Esophagus muscularis mucosa (tissue), 4 donors: ENCODE measurements at regions not wholly inside any gene's neighbourhood (a gene's known extent, or its start where the extent isn't known, plus 50 kb on each side); places are given as distances from the start of the nearest gene placed in this dataset.

Experiments
- DNase-seq: peaks from one replicate; pipeline ENCODE4 v3.0.0-alpha.2; 2017; ENCODE audit errors: extremely low spot score
- H3K27ac ChIP-seq, 4 donors: fragments of 200-600 bp; sonication (generic); replicated peaks in 1 of 4; 1 replicate in 3 of 4; 2 replicates in 1 of 4; pipeline ENCODE4 v1.5.1; 2016 to 2019; ENCODE audit warnings: mild to moderate bottlenecking in 1 of 4
- H3K27me3 ChIP-seq, 4 donors: fragments of 200-600 bp; sonication (generic); one replicate each; pipeline versions ENCODE4 v1.5.1 to v1.6.0; 2016 to 2019
- H3K36me3 ChIP-seq, 4 donors: fragments of 200-600 bp; sonication (generic); one replicate each; pipeline ENCODE4 v1.5.1; 2016 to 2019
- H3K4me1 ChIP-seq, 4 donors: fragments of 200-600 bp; sonication (generic); one replicate each; pipeline ENCODE4 v1.5.1; 2016 to 2019
- H3K4me3 ChIP-seq, 4 donors: fragments of 200-600 bp; sonication (generic); 1 replicate in 2 of 4; 2 replicates in 2 of 4; pipeline ENCODE4 v1.5.1; 2016 to 2019; ENCODE audit warnings: mild to moderate bottlenecking in 4 of 4, moderate library complexity in 1 of 4
- H3K9me3 ChIP-seq, 4 donors: fragments of 200-600 bp; sonication (generic); 1 replicate in 3 of 4; 2 replicates in 1 of 4; pipeline ENCODE4 v1.5.1; 2016 to 2019
- CTCF ChIP-seq, 3 experiments: fragments of 200-600 bp in 2 of 3; fragments of 450-650 bp in 1 of 3; sonication (generic) in 2 of 3; IDR thresholded peaks; one replicate each; pipeline ENCODE4 v1.5.1; 2017 to 2019; ENCODE audit warnings: antibody characterized with exemption in 3 of 3, mild to moderate bottlenecking in 2 of 3, moderate library complexity in 1 of 3
- EP300 ChIP-seq: sonication (generic); formaldehyde crosslinking; IDR thresholded peaks from one replicate; pipeline ENCODE4 v1.6.1; 2017; ENCODE audit warnings: antibody characterized with exemption
- POLR2A ChIP-seq: fragments of 450-650 bp; IDR thresholded peaks from one replicate; pipeline ENCODE4 v1.6.1; 2017; ENCODE audit warnings: antibody characterized with exemption, moderate library complexity, mild to moderate bottlenecking, low read depth
- POLR2AphosphoS5 ChIP-seq, 2 donors: sonication (generic); formaldehyde crosslinking; IDR thresholded peaks; one replicate each; pipeline ENCODE4 v1.6.1; 2017; ENCODE audit warnings: antibody characterized with exemption in 2 of 2
- WGBS: methylation state at CpG from one replicate; pipeline ENCODE4 v1.1.5; 2018; 5-methylcytosine and 5-hydroxymethylcytosine counted together
- intact Hi-C: fragments of 100-400 bp; cut with DNase I; formaldehyde crosslinking; loops from one replicate; pipeline ENCODE4 v1.15.1; 2023

- no peak for DNase-seq
- intact Hi-C loops: no loop called here
- Histone ChIP-seq H3K9me3 (no peaks in the 10 kb centered on the region), H3K27ac (no peak overlapping the region), H3K4me3 (no peak overlapping the region), H3K27me3 (no peaks in the 10 kb centered on the region), H3K36me3 (no peaks in the 10 kb centered on the region), H3K4me1 (no peaks in the 10 kb centered on the region)
- TF ChIP-seq CTCF (IDR thresholded peaks at IDR 0.05): no peak
- no peak for TF ChIP-seq POLR2A
- no peak for TF ChIP-seq EP300
- TF ChIP-seq POLR2AphosphoS5 (IDR thresholded peaks at IDR 0.05): no peak
- 87% methylated on average over 3 of the region's 3 CpGs for WGBS
Observed at GRCh38 chr18:25647404-25647803, 295.4 kb upstream of the ZNF521 start.

DNA sequence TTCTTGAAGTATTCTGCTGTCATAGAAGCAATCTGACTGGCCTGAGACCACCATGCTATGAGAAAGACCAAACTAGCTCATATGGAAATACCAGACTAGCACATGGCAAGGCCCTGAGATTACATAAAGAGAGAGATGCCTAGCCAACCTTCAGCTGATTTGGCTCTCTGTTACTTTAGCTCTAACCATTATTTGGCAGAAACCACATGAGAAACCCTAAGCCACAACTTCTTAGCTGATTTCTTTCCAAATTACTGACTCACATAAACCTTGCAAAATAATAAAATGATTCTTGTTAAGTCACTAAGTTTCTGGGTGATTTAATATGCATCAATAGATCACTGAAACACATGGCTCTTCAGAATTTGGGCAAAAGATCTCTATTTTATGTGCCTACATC is 295.0 kb upstream of the ZNF521 start:
- intact Hi-C loops: no loop called here
- no peak overlapping the region for H3K4me3 ChIP-seq
- no peaks in the 10 kb centered on the region for H3K36me3 ChIP-seq
- H3K27ac ChIP-seq: no peak overlapping the region
- no peaks in the 10 kb centered on the region for H3K9me3 ChIP-seq
- H3K27me3 ChIP-seq: no peaks in the 10 kb centered on the region
- TF ChIP-seq CTCF (IDR thresholded peaks at IDR 0.05) (no peak), POLR2A (no peak), POLR2AphosphoS5 (IDR thresholded peaks at IDR 0.05) (no peak), EP300 (no peak)
- DNase-seq: no peak
- H3K4me1 ChIP-seq: no peaks in the 10 kb centered on the region

DNA sequence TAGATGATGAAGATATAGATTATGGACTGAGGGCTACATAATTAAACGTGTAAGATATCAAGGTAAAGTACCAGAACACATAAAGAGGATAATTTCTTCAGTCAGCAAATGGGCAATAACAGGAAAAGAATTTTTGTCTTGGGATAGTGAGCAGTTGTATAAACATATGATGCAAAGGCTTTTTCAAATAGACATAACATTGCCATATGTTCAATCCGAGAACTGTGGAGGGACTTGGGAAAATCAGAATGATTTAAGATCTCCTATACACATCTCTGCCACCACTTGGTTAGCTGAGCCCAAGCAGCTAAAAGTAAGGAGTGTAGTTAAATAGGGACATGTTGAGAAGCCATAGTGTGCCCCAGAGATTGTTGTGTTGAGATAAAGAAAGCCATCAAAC is 287.6 kb upstream of the ZNF521 start:
- Histone ChIP-seq H3K36me3 (no peaks in the 10 kb centered on the region), H3K4me1 (no peaks in the 10 kb centered on the region), H3K27me3 (peaks cover 0 to 8% (median 0%) of the 10 kb centered on the region in 4 donors), H3K9me3 (no peaks in the 10 kb centered on the region), H3K4me3 (no peak overlapping the region), H3K27ac (no peak overlapping the region)
- TF ChIP-seq EP300 (no peak), CTCF (IDR thresholded peaks at IDR 0.05) (no peak)
- WGBS: 62% methylated on average over 2 of the region's 2 CpGs
- intact Hi-C loops: no loop called here
- no peak for DNase-seq

- intact Hi-C loops: no loop called here
- Histone ChIP-seq H3K36me3 (no peaks in the 10 kb centered on the region), H3K27ac (no peak overlapping the region), H3K27me3 (peaks cover 0 to 8% (median 0%) of the 10 kb centered on the region in 4 donors), H3K4me3 (no peak overlapping the region), H3K9me3 (no peaks in the 10 kb centered on the region), H3K4me1 (no peaks in the 10 kb centered on the region)
- no peak for TF ChIP-seq CTCF (IDR thresholded peaks at IDR 0.05)
- TF ChIP-seq POLR2AphosphoS5 (IDR thresholded peaks at IDR 0.05): no peak
- no peak for TF ChIP-seq EP300
- no peak for TF ChIP-seq POLR2A
- 90% methylated on average over 2 of the region's 2 CpGs for whole genome bisulfite sequencing
- DNase-seq: no peak
Observed at GRCh38 chr18:25633563-25633962, 281.6 kb upstream of the ZNF521 start.

- TF ChIP-seq POLR2AphosphoS5 (IDR thresholded peaks at IDR 0.05) (no peak), EP300 (no peak), CTCF (IDR thresholded peaks at IDR 0.05) (no peak), POLR2A (no peak)
- DNase-seq: no peak
- H3K4me1 ChIP-seq: no peaks in the 10 kb centered on the region
- no peak overlapping the region for H3K27ac ChIP-seq
- no peak overlapping the region for H3K4me3 ChIP-seq
- intact Hi-C loops: no loop called here
- H3K27me3 ChIP-seq: no peaks in the 10 kb centered on the region
- no peaks in the 10 kb centered on the region for H3K36me3 ChIP-seq
- H3K9me3 ChIP-seq: peaks cover 0 to 19% (median 18%) of the 10 kb centered on the region in 4 donors
Observed at GRCh38 chr18:25630682-25631081, 278.7 kb upstream of the ZNF521 start.
